OCI-LY3 (cell line): ENCODE measurements at regions not wholly inside any gene's neighbourhood (a gene's known extent, or its start where the extent isn't known, plus 50 kb on each side); places are given as distances from the start of the nearest gene placed in this dataset.

ENCODE experiments used
- H2AFZ ChIP-seq: fragments of 200-600, 300-600 bp; shearing (Covaris generic); 2 replicates; pipeline ENCODE4 v1.6.0; 2014; ENCODE audit warnings: antibody characterized with exemption, low read depth, low read length
- H3K27ac ChIP-seq: fragments of 200-600, 300-600 bp; sonication (generic); 2 replicates; pipeline ENCODE4 v1.5.1; 2014; ENCODE audit warnings: mild to moderate bottlenecking, low read length, moderate library complexity, mixed read lengths
- H3K27me3 ChIP-seq: fragments of 200-600, 300-600 bp; sonication (generic); 2 replicates; pipeline ENCODE4 v1.6.1; 2014; ENCODE audit warnings: low read depth, low read length, mixed read lengths
- H3K36me3 ChIP-seq: fragments of 200-600, 300-600 bp; sonication (generic); replicated peaks from 2 replicates; pipeline ENCODE3; 2014; ENCODE audit warnings: low read depth, low read length, mixed read lengths
- H3K4me1 ChIP-seq: fragments of 300-600, 200-600 bp; sonication (generic); 2 replicates; pipeline ENCODE4 v1.6.1; 2014; ENCODE audit warnings: low read length, mixed read lengths
- H3K4me2 ChIP-seq: fragments of 200-600, 300-600 bp; sonication (generic); 2 replicates; pipeline ENCODE4 v1.6.1; 2014; ENCODE audit warnings: low read length, mixed read lengths
- H3K4me3 ChIP-seq: fragments of 300-600, 200-600 bp; sonication (generic); 2 replicates; pipeline ENCODE4 v1.5.1; 2014; ENCODE audit warnings: antibody characterized with exemption, mild to moderate bottlenecking, low read length, moderate library complexity
- H3K79me2 ChIP-seq: fragments of 300-600, 200-600 bp; shearing (Covaris generic); 2 replicates; pipeline ENCODE4 v1.6.1; 2014; ENCODE audit warnings: mild to moderate bottlenecking, low read length, mixed read lengths
- H3K9ac ChIP-seq: fragments of 300-600, 200-600 bp; shearing (Covaris generic); 2 replicates; pipeline ENCODE4 v1.6.0; 2014; ENCODE audit warnings: mild to moderate bottlenecking, low read length, moderate library complexity
- H3K9me3 ChIP-seq: fragments of 200-600, 300-600 bp; shearing (Covaris generic); 2 replicates; pipeline ENCODE4 v1.6.1; 2014; ENCODE audit warnings: low read length, mixed read lengths; ENCODE audit not compliant: insufficient read depth
- H4K20me1 ChIP-seq: fragments of 200-600, 300-600 bp; sonication (generic); 2 replicates; pipeline ENCODE4 v1.6.1; 2016; ENCODE audit warnings: low read length, mixed read lengths; ENCODE audit not compliant: insufficient read depth
- EZH2phosphoT487 ChIP-seq: fragments of 200-600 bp; shearing (Covaris generic); IDR thresholded peaks from 2 replicates; pipeline ENCODE4 v1.6.1; 2018; ENCODE audit warnings: antibody characterized with exemption, mixed run types, low read depth
- TF ChIP-seq, protein P1 (sequence below): fragments of 200-600, 300-600 bp; sonication (generic); IDR thresholded peaks from 2 replicates; pipeline ENCODE4 v1.5.1; 2014; ENCODE audit warnings: antibody characterized with exemption, low read length, low read depth

DNA sequence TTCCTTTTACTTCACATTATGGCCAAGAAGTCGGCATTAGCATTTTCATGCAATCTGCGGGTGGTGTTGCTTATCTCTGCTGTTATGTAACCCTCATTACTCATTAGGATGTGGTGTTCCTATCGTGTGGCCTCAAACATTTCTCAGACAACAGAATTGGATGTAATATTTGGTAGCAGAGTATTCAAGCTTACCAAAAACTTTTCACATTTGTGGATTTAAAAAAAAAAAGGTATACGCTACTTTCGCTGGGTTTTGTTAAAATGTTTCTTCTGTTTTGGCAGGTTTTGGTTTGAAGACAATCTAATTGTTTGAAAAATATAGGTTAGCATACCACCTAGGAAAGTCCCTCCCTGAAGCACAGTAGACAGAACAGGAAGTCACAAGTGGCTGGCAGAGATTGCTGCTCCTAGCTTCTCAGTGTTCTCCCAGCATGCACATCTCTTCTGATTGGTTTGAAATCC is 128.8 kb downstream of the GATA3 start:
- TF ChIP-seq, protein P1, sequence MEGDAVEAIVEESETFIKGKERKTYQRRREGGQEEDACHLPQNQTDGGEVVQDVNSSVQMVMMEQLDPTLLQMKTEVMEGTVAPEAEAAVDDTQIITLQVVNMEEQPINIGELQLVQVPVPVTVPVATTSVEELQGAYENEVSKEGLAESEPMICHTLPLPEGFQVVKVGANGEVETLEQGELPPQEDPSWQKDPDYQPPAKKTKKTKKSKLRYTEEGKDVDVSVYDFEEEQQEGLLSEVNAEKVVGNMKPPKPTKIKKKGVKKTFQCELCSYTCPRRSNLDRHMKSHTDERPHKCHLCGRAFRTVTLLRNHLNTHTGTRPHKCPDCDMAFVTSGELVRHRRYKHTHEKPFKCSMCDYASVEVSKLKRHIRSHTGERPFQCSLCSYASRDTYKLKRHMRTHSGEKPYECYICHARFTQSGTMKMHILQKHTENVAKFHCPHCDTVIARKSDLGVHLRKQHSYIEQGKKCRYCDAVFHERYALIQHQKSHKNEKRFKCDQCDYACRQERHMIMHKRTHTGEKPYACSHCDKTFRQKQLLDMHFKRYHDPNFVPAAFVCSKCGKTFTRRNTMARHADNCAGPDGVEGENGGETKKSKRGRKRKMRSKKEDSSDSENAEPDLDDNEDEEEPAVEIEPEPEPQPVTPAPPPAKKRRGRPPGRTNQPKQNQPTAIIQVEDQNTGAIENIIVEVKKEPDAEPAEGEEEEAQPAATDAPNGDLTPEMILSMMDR: no peak
- no peak for TF ChIP-seq EZH2phosphoT487
- H2AFZ ChIP-seq: no peak overlapping the region
- H3K27me3 ChIP-seq: no peaks in the 10 kb centered on the region
- H3K27ac ChIP-seq: no peak overlapping the region
- no peak overlapping the region for H3K9ac ChIP-seq
- no peak overlapping the region for H3K4me3 ChIP-seq
- no peaks in the 10 kb centered on the region for H3K4me1 ChIP-seq
- H3K9me3 ChIP-seq: no peaks in the 10 kb centered on the region
- H3K36me3 ChIP-seq: no peaks in the 10 kb centered on the region
- H4K20me1 ChIP-seq: no peaks in the 10 kb centered on the region
- H3K4me2 ChIP-seq: no peak overlapping the region
- no peaks in the 10 kb centered on the region for H3K79me2 ChIP-seq

DNA sequence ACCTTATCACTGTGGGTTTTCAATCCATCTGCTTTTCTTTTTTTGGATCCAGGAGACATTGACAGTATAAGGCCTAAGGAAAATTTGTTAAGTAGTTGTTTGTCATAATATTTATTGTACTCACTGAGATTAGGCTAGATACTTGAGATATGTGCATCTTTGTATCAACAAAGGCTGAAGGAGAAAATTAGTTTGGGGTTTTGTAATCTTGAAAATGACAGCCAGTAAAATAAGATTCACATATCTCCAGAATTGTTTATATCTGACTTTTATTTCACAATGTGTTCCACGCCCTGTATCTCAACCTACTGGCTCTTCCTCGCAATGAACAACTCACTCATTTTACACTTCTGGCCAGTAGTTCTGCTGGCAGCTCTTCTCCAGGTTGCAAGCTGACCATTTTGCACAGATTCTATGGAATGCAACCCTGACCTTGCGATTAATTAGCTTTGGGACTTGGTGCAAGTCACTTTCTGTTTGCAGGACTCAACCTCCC is 132.7 kb downstream of the GATA3 start:
- H3K36me3 ChIP-seq: no peaks in the 10 kb centered on the region
- H3K4me2 ChIP-seq: no peak overlapping the region
- no peaks in the 10 kb centered on the region for H3K27me3 ChIP-seq
- no peaks in the 10 kb centered on the region for H4K20me1 ChIP-seq
- no peak overlapping the region for H3K27ac ChIP-seq
- no peaks in the 10 kb centered on the region for H3K4me1 ChIP-seq
- H3K9me3 ChIP-seq: no peaks in the 10 kb centered on the region
- H3K4me3 ChIP-seq: no peak overlapping the region
- H3K9ac ChIP-seq: no peak overlapping the region
- H2AFZ ChIP-seq: no peak overlapping the region
- TF ChIP-seq EZH2phosphoT487: no peak
- TF ChIP-seq, protein P1: no peak
- no peaks in the 10 kb centered on the region for H3K79me2 ChIP-seq

DNA sequence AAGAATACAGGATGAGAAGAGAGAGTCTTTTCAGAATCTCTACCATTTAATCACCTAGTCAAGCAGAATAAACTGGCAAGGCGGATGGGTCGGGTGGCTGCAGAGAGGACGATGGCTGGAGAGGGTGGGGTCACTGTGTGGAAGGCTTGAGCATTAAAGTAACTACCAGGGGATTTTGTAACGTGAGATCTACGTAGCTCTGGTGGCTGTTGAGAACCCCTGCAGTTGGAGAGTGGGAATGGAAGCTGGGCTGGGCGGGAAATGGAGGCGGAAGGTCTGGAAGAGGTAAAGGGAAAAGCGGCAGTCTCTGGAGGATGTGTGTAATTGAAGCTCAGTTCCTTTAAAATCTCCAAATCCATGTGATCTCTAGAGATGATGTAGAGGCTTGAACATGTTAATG is 135.0 kb downstream of the GATA3 start:
- Histone ChIP-seq H3K79me2 (no peaks in the 10 kb centered on the region), H3K9ac (no peak overlapping the region), H3K4me2 (no peak overlapping the region), H3K4me3 (no peak overlapping the region), H3K4me1 (no peaks in the 10 kb centered on the region), H3K36me3 (no peaks in the 10 kb centered on the region), H3K27me3 (no peaks in the 10 kb centered on the region), H2AFZ (no peak overlapping the region), H3K9me3 (no peaks in the 10 kb centered on the region), H4K20me1 (no peaks in the 10 kb centered on the region), H3K27ac (no peak overlapping the region)
- TF ChIP-seq EZH2phosphoT487: no peak
- TF ChIP-seq, protein P1: no peak

DNA sequence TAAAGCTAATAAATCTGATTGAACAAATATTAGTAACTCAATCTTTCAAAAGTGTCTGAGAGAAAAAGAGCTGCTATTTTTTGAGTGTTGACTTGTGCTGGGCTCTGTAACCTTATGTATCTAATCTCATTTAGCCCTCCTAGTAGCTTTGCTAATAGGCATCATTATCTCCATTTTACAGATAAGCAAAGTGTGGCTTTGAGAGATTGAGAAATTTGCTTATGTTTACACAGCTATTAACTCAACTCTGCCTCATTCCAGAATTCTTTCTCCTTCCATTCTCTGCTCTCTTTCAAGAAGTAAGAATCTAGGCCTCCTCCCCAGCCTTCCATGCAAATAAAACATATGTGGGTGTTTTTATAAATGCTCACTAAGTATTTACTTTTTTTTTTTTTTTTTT is 137.8 kb downstream of the GATA3 start:
- H3K4me2 ChIP-seq: no peak overlapping the region
- no peaks in the 10 kb centered on the region for H3K27me3 ChIP-seq
- H2AFZ ChIP-seq: no peak overlapping the region
- H3K36me3 ChIP-seq: no peaks in the 10 kb centered on the region
- no peak overlapping the region for H3K27ac ChIP-seq
- H3K4me3 ChIP-seq: no peak overlapping the region
- TF ChIP-seq, protein P1: no peak
- H3K79me2 ChIP-seq: no peaks in the 10 kb centered on the region
- no peaks in the 10 kb centered on the region for H3K9me3 ChIP-seq
- H3K4me1 ChIP-seq: no peaks in the 10 kb centered on the region
- no peak overlapping the region for H3K9ac ChIP-seq
- no peaks in the 10 kb centered on the region for H4K20me1 ChIP-seq
